ENCODE measurements at regions not wholly inside any gene's neighbourhood (a gene's known extent, or its start where the extent isn't known, plus 50 kb on each side); places are given as distances from the start of the nearest gene placed in this dataset.
"Not testable (repeated sequence)": the region's sequence is repeated elsewhere in the genome, so short reads cannot be mapped to it uniquely, and the experiment has no call there.

DNA sequence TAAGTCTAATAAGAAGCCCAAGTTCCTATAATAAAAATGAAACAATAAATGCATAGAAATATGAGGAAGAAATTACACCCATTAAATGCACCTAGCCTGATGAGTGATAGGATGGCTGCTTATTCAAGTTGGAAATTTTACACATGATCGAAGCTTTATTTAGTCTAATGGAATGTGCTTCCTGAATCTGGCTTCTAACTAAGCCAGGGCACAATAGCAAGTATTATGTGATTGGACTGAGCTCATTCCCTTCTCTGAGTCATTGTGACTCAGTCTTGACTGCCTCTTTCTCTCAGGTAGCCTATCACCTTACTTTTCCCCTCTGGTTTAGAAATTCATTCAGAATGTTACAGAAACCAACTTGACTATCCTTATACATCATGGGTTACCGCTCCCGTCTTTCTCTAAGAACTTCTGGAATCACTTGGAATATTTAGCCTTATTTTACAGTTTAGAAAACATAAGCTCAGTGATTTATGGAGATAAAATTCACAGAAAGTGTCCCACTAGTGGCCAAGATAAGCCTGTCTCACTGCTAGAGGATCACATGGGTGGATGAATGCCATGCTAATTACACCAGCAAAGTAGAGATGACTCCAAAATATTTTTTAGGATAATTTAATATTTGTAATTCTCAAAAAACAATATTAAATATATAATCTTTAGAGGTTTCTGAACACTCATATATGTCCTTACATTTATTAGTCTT lies 505.3 kb upstream of the JAG1 start:
- TF ChIP-seq ZFP30 (CRISPR knock-in tag; IDR thresholded peaks at IDR 0.05) (no peak), TCF4 (CRISPR knock-in tag; IDR thresholded peaks at IDR 0.05; ENCODE audit: borderline replicate concordance) (no peak), PPARA (CRISPR knock-in tag; IDR thresholded peaks at IDR 0.05; ENCODE audit: borderline replicate concordance) (no peak), CSDC2 (CRISPR knock-in tag; IDR thresholded peaks at IDR 0.05) (no peak), ZFP3 (CRISPR knock-in tag; IDR thresholded peaks at IDR 0.05) (no peak), POU6F1 (CRISPR knock-in tag; IDR thresholded peaks at IDR 0.05; ENCODE audit: borderline replicate concordance, low read depth) (no peak), ZNF8 (CRISPR knock-in tag; IDR thresholded peaks at IDR 0.05) (no peak), GLIS3 (CRISPR knock-in tag; IDR thresholded peaks at IDR 0.05) (no peak), OSR1 (CRISPR knock-in tag; IDR thresholded peaks at IDR 0.05) (no peak), ZNF565 (CRISPR knock-in tag; conservative IDR thresholded peaks at IDR 0.05; ENCODE audit: low read depth) (no peak), ARNTL (CRISPR knock-in tag; IDR thresholded peaks at IDR 0.05; ENCODE audit: borderline replicate concordance, low read depth) (no peak), RARB (CRISPR knock-in tag; IDR thresholded peaks at IDR 0.05) (no peak), ISL1 (CRISPR knock-in tag; IDR thresholded peaks at IDR 0.05) (no peak), ZC3H10 (CRISPR knock-in tag; IDR thresholded peaks at IDR 0.05) (no peak), SNAI2 (CRISPR knock-in tag; IDR thresholded peaks at IDR 0.05) (no peak)
- TF ChIP-seq, protein P1, sequence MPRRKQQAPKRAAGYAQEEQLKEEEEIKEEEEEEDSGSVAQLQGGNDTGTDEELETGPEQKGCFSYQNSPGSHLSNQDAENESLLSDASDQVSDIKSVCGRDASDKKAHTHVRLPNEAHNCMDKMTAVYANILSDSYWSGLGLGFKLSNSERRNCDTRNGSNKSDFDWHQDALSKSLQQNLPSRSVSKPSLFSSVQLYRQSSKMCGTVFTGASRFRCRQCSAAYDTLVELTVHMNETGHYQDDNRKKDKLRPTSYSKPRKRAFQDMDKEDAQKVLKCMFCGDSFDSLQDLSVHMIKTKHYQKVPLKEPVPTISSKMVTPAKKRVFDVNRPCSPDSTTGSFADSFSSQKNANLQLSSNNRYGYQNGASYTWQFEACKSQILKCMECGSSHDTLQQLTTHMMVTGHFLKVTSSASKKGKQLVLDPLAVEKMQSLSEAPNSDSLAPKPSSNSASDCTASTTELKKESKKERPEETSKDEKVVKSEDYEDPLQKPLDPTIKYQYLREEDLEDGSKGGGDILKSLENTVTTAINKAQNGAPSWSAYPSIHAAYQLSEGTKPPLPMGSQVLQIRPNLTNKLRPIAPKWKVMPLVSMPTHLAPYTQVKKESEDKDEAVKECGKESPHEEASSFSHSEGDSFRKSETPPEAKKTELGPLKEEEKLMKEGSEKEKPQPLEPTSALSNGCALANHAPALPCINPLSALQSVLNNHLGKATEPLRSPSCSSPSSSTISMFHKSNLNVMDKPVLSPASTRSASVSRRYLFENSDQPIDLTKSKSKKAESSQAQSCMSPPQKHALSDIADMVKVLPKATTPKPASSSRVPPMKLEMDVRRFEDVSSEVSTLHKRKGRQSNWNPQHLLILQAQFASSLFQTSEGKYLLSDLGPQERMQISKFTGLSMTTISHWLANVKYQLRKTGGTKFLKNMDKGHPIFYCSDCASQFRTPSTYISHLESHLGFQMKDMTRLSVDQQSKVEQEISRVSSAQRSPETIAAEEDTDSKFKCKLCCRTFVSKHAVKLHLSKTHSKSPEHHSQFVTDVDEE (CRISPR knock-in tag; IDR thresholded peaks at IDR 0.05): no peak
- peak; percentile 94 for ATAC-seq

DNA sequence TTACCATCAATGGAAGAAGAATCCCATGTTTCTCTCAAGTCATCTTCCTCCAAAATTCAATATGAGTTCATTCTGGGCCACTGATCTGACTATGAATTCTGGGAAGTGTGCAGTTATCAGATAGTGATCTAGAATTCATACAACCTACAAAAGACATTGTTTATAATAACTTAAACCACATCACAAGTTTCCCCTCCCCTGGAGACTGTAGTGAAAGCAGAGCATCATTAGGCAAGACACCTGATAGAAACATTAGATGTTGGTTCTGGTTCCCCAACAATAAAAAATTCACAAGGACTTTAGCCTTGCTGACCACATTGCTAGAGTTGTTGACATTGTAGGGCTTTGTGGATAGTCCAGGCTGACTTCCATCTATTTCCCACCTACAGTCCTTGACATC lies 506.4 kb upstream of the JAG1 start:
- ATAC-seq: no peak
- no peak for TF ChIP-seq ISL1 (CRISPR knock-in tag; IDR thresholded peaks at IDR 0.05)
- no peak for TF ChIP-seq TCF4 (CRISPR knock-in tag; IDR thresholded peaks at IDR 0.05; ENCODE audit: borderline replicate concordance)
- TF ChIP-seq OSR1 (CRISPR knock-in tag; IDR thresholded peaks at IDR 0.05): no peak
- TF ChIP-seq, protein P1 (CRISPR knock-in tag; IDR thresholded peaks at IDR 0.05): no peak
- no peak for TF ChIP-seq ARNTL (CRISPR knock-in tag; IDR thresholded peaks at IDR 0.05; ENCODE audit: borderline replicate concordance, low read depth)
- no peak for TF ChIP-seq BACH2 (CRISPR knock-in tag; IDR thresholded peaks at IDR 0.05; ENCODE audit: borderline replicate concordance)
- TF ChIP-seq SNAI2 (CRISPR knock-in tag; IDR thresholded peaks at IDR 0.05): no peak
- TF ChIP-seq ESRRG (CRISPR knock-in tag; IDR thresholded peaks at IDR 0.05): no peak
- TF ChIP-seq, protein P2, sequence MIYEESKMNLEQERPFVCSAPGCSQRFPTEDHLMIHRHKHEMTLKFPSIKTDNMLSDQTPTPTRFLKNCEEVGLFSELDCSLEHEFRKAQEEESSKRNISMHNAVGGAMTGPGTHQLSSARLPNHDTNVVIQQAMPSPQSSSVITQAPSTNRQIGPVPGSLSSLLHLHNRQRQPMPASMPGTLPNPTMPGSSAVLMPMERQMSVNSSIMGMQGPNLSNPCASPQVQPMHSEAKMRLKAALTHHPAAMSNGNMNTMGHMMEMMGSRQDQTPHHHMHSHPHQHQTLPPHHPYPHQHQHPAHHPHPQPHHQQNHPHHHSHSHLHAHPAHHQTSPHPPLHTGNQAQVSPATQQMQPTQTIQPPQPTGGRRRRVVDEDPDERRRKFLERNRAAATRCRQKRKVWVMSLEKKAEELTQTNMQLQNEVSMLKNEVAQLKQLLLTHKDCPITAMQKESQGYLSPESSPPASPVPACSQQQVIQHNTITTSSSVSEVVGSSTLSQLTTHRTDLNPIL (CRISPR knock-in tag; IDR thresholded peaks at IDR 0.05; ENCODE audit: low read depth): no peak
- no peak for TF ChIP-seq ZNF8 (CRISPR knock-in tag; IDR thresholded peaks at IDR 0.05)

- not testable (repeated sequence) for ATAC-seq
Measured at GRCh38 chr20:11181129-11181528, 507.3 kb upstream of the JAG1 start.

DNA sequence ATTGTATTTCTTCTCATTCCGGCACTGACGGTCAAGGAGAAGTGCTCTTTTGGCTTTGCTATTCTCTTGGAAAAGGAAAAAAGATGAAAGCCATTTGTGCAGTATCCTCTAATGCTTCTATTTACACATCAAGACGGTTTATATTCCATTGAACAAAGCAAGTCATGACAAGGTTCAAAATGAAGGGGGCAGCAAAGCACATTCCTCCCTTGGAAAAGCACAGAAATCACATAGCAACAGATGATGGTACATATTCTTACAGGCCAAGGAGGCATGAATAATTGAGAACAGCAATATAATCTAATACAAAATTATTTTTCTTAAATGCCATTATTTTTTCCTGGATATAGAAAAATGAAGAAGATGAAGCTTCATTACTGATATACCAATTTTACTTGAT lies 508.2 kb upstream of the JAG1 start:
- TF ChIP-seq SNAI2 (CRISPR knock-in tag; IDR thresholded peaks at IDR 0.05): no peak
- no peak for TF ChIP-seq ARNTL (CRISPR knock-in tag; IDR thresholded peaks at IDR 0.05; ENCODE audit: borderline replicate concordance, low read depth)
- TF ChIP-seq BACH2 (CRISPR knock-in tag; IDR thresholded peaks at IDR 0.05; ENCODE audit: borderline replicate concordance): no peak
- TF ChIP-seq GLIS3 (CRISPR knock-in tag; IDR thresholded peaks at IDR 0.05): no peak
- ATAC-seq: no peak
